PC-3 (cell line): ENCODE measurements at regions not wholly inside any gene's neighbourhood (a gene's known extent, or its start where the extent isn't known, plus 50 kb on each side); places are given as distances from the start of the nearest gene placed in this dataset.

Source experiments
- ATAC-seq: fragments of 200-7000 bp; cut with Tn5 transposase; 2 replicates; pipeline ENCODE4 v1.9.1; 2020; ENCODE audit warnings: mild to moderate bottlenecking, moderate library complexity
- BruUV-seq: library from RNA; stranded (reverse); fragments of 400-500 nt; replicated peaks from 2 replicates; lab custom pipeline; 2021; lab: Mats Ljungman, UMichigan
- CTCF ChIA-PET: fragments of 300-600 bp; sonication (Branson Sonifier 250); formaldehyde crosslinking; loops from one replicate; lab custom pipeline; 2022; ENCODE audit warnings: antibody characterized with exemption; lab: Charles Lee
- POLR2A ChIA-PET: fragments of 300-600 bp; sonication (Branson Sonifier 250); formaldehyde crosslinking; loops from one replicate; lab custom pipeline; 2022; ENCODE audit warnings: antibody characterized with exemption; ENCODE audit not compliant: unreplicated experiment; lab: Charles Lee
- DNase-seq: peaks from one replicate; pipeline ENCODE4 v3.0.0-alpha.2; 2015
- H2AFZ ChIP-seq: fragments of 300-600 bp; sonication (generic); 2 replicates; pipeline ENCODE4 v1.6.0; 2016; ENCODE audit warnings: antibody characterized with exemption, low read length
- H3F3A ChIP-seq: fragments of 300-600 bp; sonication (generic); one replicate; pipeline ENCODE4 v1.6.0; 2017; ENCODE audit warnings: antibody characterized with exemption, low read length, control low read depth, mild to moderate bottlenecking; ENCODE audit not compliant: unreplicated experiment
- H3K27ac ChIP-seq: fragments of 300-600 bp; sonication (generic); 2 replicates; pipeline ENCODE4 v1.5.1; 2016; ENCODE audit warnings: mild to moderate bottlenecking, low read length
- H3K27me3 ChIP-seq: fragments of 300-600 bp; sonication (generic); 2 replicates; pipeline ENCODE4 v1.6.1; 2016; ENCODE audit warnings: low read length, mixed read lengths
- H3K36me3 ChIP-seq: fragments of 300-600 bp; sonication (generic); 2 replicates; pipeline ENCODE4 v1.6.1; 2016; ENCODE audit warnings: low read depth, mixed run types, low read length, mixed read lengths
- H3K4me1 ChIP-seq: fragments of 300-600 bp; sonication (generic); 2 replicates; pipeline ENCODE4 v1.5.1; 2016; ENCODE audit warnings: low read length; ENCODE audit not compliant: insufficient read depth
- H3K4me2 ChIP-seq: fragments of 300-600 bp; sonication (generic); 2 replicates; pipeline ENCODE4 v1.6.0; 2016; ENCODE audit warnings: low read length
- H3K4me3 ChIP-seq: fragments of 300-600 bp; sonication (generic); 2 replicates; pipeline ENCODE4 v1.5.1; 2016; ENCODE audit warnings: mild to moderate bottlenecking, low read length, mixed read lengths
- H3K79me2 ChIP-seq: fragments of 300-600 bp; sonication (generic); 2 replicates; pipeline ENCODE4 v1.6.1; 2017; ENCODE audit warnings: low read length, mixed read lengths
- H3K9ac ChIP-seq: fragments of 300-600 bp; sonication (generic); 2 replicates; pipeline ENCODE4 v1.6.0; 2016; ENCODE audit warnings: mild to moderate bottlenecking, low read length
- H3K9me2 ChIP-seq: fragments of 300-600 bp; sonication (generic); replicated peaks from 2 replicates; pipeline ENCODE4 v1.6.1; 2016; ENCODE audit warnings: mixed run types, low read length, mixed read lengths
- H3K9me3 ChIP-seq: fragments of 300-600 bp; sonication (generic); 2 replicates; pipeline ENCODE4 v1.6.1; 2016; ENCODE audit warnings: low read length, mixed read lengths
- H4K20me1 ChIP-seq: fragments of 300-600 bp; sonication (generic); 2 replicates; pipeline ENCODE4 v1.6.1; 2016; ENCODE audit warnings: low read length, mixed read lengths
- EZH2 ChIP-seq: fragments of 300-600 bp; sonication (generic); IDR thresholded peaks from one replicate; pipeline ENCODE4 v1.6.1; 2017; ENCODE audit warnings: antibody characterized with exemption, mild to moderate bottlenecking, low read length; ENCODE audit not compliant: unreplicated experiment
- EZH2phosphoT487 ChIP-seq: fragments of 300-600 bp; sonication (generic); IDR thresholded peaks from 2 replicates; pipeline ENCODE4 v1.6.1; 2018; ENCODE audit warnings: mild to moderate bottlenecking, antibody characterized with exemption, low read length, borderline replicate concordance
- intact Hi-C: fragments of 100-400 bp; cut with micrococcal nuclease; formaldehyde crosslinking; loops from 2 replicates; pipeline ENCODE4 v1.9.0; 2023
- TF ChIP-seq, protein P1 (sequence below): fragments of 300-600 bp; sonication (generic); conservative IDR thresholded peaks from 2 replicates; pipeline ENCODE4 v1.5.1; 2017; ENCODE audit warnings: antibody characterized with exemption, low read depth, mild to moderate bottlenecking, low read length

GRCh38 chr1:68758666-68759209 lies 261.9 kb upstream of the DEPDC1 start:
- Histone ChIP-seq H4K20me1 (no peaks in the 10 kb centered on the region), H3K4me3 (no peak overlapping the region), H3K9ac (no peak overlapping the region), H3K4me1 (no peaks in the 10 kb centered on the region), H3K9me2 (no peaks in the 10 kb centered on the region; the same call in 1 of the 2 replicates), H3K27ac (no peak overlapping the region), H2AFZ (no peak overlapping the region), H3K27me3 (peaks cover 7% of the 10 kb centered on the region), H3F3A (no peaks in the 10 kb centered on the region), H3K36me3 (no peaks in the 10 kb centered on the region), H3K79me2 (no peaks in the 10 kb centered on the region), H3K4me2 (no peak overlapping the region), H3K9me3 (no peaks in the 10 kb centered on the region)
- intact Hi-C loops, result no loop called here
- BruUV-seq, result no TSS peak
- ATAC-seq, result no peak
- ChIA-PET CTCF (no interaction called here), POLR2A (no interaction called here)
- no peak for DNase-seq
- TF ChIP-seq, protein P1, sequence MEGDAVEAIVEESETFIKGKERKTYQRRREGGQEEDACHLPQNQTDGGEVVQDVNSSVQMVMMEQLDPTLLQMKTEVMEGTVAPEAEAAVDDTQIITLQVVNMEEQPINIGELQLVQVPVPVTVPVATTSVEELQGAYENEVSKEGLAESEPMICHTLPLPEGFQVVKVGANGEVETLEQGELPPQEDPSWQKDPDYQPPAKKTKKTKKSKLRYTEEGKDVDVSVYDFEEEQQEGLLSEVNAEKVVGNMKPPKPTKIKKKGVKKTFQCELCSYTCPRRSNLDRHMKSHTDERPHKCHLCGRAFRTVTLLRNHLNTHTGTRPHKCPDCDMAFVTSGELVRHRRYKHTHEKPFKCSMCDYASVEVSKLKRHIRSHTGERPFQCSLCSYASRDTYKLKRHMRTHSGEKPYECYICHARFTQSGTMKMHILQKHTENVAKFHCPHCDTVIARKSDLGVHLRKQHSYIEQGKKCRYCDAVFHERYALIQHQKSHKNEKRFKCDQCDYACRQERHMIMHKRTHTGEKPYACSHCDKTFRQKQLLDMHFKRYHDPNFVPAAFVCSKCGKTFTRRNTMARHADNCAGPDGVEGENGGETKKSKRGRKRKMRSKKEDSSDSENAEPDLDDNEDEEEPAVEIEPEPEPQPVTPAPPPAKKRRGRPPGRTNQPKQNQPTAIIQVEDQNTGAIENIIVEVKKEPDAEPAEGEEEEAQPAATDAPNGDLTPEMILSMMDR, result no peak
- TF ChIP-seq EZH2phosphoT487, result no peak
- no peak for TF ChIP-seq EZH2

GRCh38 chr1:68767941-68768340 lies 271.1 kb upstream of the DEPDC1 start:
- no peaks in the 10 kb centered on the region for H3K79me2 ChIP-seq
- no peaks in the 10 kb centered on the region for H4K20me1 ChIP-seq
- DNase-seq (no peak), ATAC-seq (no peak)
- H3K4me2 ChIP-seq, result no peak overlapping the region
- no peaks in the 10 kb centered on the region for H3F3A ChIP-seq
- H3K9me2 ChIP-seq, result no peaks in the 10 kb centered on the region
- H3K9ac ChIP-seq, result no peak overlapping the region
- H3K27me3 ChIP-seq, result no peaks in the 10 kb centered on the region; the same call in 1 of the 2 replicates
- TF ChIP-seq, protein P1, result no peak
- no peak for TF ChIP-seq EZH2
- no peaks in the 10 kb centered on the region for H3K4me1 ChIP-seq
- H2AFZ ChIP-seq, result no peak overlapping the region
- no peak overlapping the region for H3K4me3 ChIP-seq
- ChIA-PET POLR2A (no interaction called here), CTCF (no interaction called here)
- intact Hi-C loops, result no loop called here
- H3K27ac ChIP-seq, result no peak overlapping the region
- 0 out of 2 replicates have a peak, but pooled peaks cover 5% of the 10 kb centered on the region for H3K9me3 ChIP-seq
- no peaks in the 10 kb centered on the region for H3K36me3 ChIP-seq
- BruUV-seq, result no TSS peak

DNA sequence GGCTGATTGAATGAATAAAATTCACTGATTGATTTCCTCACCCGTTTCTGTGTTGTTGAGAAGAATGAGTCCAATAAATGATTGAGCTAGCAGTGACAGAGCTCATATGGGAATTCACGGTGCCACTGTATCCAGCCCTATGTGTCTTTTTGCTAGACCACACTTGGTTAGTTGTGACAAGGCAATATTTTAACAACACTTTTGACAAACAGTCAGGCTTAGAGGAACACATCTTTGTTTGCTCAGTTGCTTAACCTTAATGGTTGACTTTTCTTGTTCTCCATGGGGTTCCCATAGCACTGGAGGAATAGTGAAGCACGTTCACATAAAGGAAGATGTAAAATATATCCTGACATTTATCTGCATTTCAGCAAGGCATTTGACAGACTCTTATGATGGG lies 273.9 kb upstream of the DEPDC1 start:
- Histone ChIP-seq H4K20me1 (no peaks in the 10 kb centered on the region), H3K9me2 (no peaks in the 10 kb centered on the region), H2AFZ (no peak overlapping the region), H3K4me1 (no peaks in the 10 kb centered on the region), H3K27me3 (no peaks in the 10 kb centered on the region; the same call in none of the 2 replicates), H3F3A (no peaks in the 10 kb centered on the region), H3K9me3 (0 out of 2 replicates have a peak, but pooled peaks cover 5% of the 10 kb centered on the region), H3K4me2 (no peak overlapping the region), H3K27ac (no peak overlapping the region), H3K9ac (no peak overlapping the region), H3K79me2 (no peaks in the 10 kb centered on the region), H3K4me3 (no peak overlapping the region), H3K36me3 (no peaks in the 10 kb centered on the region)
- no TSS peak for BruUV-seq
- intact Hi-C loops, result no loop called here
- no peak for TF ChIP-seq EZH2phosphoT487
- no peak for TF ChIP-seq EZH2
- TF ChIP-seq, protein P1, result no peak
- CTCF ChIA-PET, result no interaction called here
- POLR2A ChIA-PET, result no interaction called here
- DNase-seq (no peak), ATAC-seq (no peak)
